HG02763 (cell line): ENCODE measurements at regions not wholly inside any gene's neighbourhood (a gene's known extent, or its start where the extent isn't known, plus 50 kb on each side); places are given as distances from the start of the nearest gene placed in this dataset.
"Not testable (repeated sequence)": the region's sequence is repeated elsewhere in the genome, so short reads cannot be mapped to it uniquely, and the experiment has no call there.

Experiments
- ATAC-seq: cut with Tn5 transposase; IDR thresholded peaks from one replicate; pipeline ENCODE4 v1.9.1; 2021; ENCODE audit warnings: mild to moderate bottlenecking, moderate library complexity; ENCODE audit not compliant: unreplicated experiment

DNA sequence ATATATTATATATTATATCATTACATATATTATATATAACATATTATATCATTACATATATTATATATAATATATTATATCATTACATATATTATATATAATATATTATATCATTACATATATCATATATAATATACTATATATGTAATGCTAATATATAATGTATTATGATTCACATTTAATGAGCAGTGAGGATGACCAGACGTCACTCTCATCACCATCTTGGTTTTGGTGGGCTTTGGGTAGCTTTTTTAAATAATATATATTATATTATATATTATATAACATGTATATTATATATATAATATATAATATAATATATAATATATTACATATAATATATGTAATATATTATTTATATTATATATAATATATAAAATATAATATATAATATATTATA is 1189.4 kb upstream of the AUTS2 start:
- ATAC-seq: no peak

DNA sequence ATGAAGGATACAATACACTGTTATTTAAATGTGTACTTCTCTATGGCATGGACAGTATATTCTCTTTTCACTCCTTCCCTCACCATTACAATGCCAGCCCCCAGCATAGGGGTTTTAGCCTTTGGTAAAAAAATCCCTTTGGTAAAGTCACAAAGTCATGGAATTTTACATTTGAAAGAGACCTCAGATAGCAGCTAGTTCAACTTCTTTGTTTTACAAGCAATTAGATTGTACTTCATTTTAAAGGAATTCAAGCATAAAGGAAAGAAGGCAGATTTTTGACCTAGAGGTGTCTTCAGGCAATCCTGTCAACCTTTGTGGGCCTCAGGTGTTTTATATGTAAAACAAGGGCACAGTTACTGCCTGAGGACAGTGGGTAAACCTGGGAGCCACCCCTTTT is 1188.4 kb upstream of the AUTS2 start:
- no peak for ATAC-seq

- not testable (repeated sequence) for ATAC-seq
Measured at GRCh38 chr7:68410693-68411092, 1187.6 kb upstream of the AUTS2 start.

- ATAC-seq: no peak
Measured at GRCh38 chr7:68411742-68412141, 1186.5 kb upstream of the AUTS2 start.

- ATAC-seq: no peak
Measured at GRCh38 chr7:68414631-68415425, 1183.4 kb upstream of the AUTS2 start.

DNA sequence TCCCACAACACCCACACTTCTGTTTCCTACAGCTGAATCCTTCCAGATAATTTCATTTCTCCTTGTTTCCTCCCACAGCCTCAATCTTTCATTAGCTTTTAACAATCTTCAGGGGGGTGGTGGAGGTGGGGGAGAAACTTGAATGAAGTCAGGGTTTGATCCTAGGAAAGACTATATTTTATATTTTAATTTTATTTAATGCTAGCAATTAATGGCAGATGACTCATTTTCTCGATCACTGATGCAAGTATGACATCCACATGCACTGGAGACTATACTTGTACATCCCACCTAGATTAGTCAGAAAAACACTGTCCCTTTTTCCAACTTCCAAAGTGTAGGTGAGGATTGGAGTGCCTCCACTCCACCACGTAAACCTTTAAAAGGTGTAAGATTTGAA is 1181.3 kb upstream of the AUTS2 start:
- no peak for ATAC-seq

GRCh38 chr7:68417659-68418058 is 1180.6 kb upstream of the AUTS2 start:
- no peak for ATAC-seq

GRCh38 chr7:68420342-68421192 is 1177.7 kb upstream of the AUTS2 start:
- ATAC-seq: no peak

- ATAC-seq: no peak
Measured at GRCh38 chr7:68421712-68422111, 1176.6 kb upstream of the AUTS2 start.

- no peak for ATAC-seq
Measured at GRCh38 chr7:68422281-68422680, 1176.0 kb upstream of the AUTS2 start.

GRCh38 chr7:68423356-68423755 is 1174.9 kb upstream of the AUTS2 start:
- no peak for ATAC-seq

DNA sequence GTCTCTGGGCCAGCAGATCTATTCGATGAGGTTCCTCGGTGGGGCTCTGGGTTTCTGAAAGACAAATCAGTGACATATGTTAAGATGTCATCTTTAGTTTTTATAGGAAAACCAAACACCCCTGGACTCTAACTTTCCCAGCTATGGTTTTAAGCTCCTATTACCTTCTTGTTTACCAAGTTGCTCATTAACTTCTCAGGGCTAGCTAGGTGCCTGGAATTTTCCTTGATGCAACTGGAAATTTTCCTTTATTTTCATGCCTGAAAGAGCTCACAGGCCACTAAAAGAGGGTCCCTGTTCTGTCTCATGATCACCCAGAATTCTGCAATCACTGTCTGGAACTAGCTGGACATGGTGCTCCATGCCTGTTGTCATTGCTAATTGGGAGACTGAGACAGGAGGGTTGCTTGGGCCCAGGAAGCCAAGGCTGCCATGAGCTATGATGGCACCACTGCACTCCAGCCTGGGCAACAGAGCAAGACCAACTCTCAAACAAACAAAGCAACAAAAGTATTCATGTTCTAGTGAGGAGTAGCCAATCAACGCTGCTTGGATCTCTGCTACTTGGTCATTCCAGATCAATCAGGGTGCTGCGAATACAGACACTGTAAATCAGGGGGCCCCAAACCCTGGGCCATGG is 1173.5 kb upstream of the AUTS2 start:
- ATAC-seq: no peak

DNA sequence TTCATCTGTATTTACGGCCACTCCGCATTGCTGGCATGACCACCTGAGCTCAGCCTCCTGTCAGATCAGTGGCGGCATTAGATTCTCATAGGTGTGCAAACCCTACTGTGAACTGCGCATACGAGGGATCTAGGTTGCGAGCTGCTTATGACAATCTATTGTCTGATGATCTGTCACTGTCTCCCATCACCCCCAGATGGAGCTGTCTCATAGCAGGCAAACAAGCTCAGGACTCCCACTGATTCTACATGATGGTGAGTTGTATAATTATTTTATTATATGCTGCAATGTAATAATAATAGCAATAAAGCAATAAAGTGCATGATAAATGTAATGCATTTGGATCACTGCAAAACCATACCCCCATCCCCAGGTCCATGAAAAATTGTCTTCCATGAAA is 1172.9 kb upstream of the AUTS2 start:
- no peak for ATAC-seq

GRCh38 chr7:68429411-68430117 is 1168.7 kb upstream of the AUTS2 start:
- no peak for ATAC-seq

DNA sequence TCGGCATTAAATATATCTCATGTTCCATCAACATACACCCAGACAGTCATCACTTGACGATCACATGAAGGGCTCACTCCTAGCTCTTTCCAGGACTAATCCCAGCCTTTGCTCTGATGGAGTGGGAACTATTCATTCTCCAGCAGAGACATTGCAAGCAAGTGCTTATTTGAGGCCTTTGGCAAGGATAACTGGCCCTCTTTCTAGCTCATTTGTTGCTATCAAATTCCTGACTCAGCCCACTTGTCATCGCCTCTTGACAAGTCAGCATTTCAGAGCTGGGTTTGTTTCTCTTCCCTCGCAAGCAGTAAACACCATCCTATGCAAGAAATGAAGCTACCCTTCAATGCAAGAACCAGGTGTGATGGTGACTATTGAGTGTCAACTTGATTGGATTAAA is 1165.7 kb upstream of the AUTS2 start:
- ATAC-seq: no peak

DNA sequence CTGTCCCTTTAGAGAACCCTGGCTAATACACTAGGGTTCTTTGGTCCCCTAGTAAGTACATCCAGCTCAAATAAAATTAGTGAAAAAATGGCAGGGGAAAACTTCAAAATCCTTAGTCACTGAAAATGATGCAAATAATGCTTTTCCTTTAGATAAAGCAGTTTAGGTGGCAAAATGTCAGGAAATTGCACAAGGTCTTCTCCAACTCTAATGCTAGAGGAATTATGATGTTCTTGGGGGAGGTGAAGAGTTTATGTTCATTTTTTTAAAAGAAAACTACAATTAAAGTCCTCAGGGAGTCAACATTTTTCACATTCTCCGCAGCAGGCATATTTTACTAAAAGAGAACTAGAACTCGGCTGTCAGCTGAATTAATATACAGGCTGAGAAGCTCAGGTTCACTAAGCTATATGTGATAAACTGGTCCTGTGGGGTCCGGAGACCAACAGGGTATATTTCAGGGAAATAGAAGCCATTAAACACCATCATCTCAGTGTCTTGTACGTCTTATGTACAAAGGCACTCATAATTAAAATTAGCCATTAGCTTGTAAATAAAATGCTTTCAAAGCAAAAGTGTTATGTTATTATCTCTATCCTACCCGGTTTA is 1164.7 kb upstream of the AUTS2 start:
- ATAC-seq: no peak

GRCh38 chr7:68434857-68435256 is 1163.4 kb upstream of the AUTS2 start:
- ATAC-seq: no peak

GRCh38 chr7:68438016-68438415 is 1160.3 kb upstream of the AUTS2 start:
- no peak for ATAC-seq

GRCh38 chr7:68438811-68439210 is 1159.5 kb upstream of the AUTS2 start:
- ATAC-seq: no peak

DNA sequence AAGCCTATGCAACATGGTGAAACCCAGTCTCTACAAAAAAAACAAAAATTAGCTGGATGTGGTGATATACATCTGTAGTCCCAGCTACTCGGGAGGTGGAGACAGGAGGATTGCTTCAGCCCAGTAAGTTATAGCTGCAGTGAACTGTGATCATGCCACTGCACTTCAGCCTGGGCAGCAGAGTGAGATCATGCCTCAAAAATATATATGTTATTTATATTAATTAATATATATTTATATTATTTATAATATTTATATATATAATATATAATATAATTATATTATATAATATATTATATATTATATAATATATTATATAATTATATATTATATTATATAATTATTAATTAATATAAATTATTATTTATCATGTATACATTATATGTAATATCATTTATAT is 1158.4 kb upstream of the AUTS2 start:
- no peak for ATAC-seq

- no peak for ATAC-seq
Measured at GRCh38 chr7:68440866-68441265, 1157.4 kb upstream of the AUTS2 start.
